Natural killer cell (primary cell): ENCODE measurements at regions not wholly inside any gene's neighbourhood (a gene's known extent, or its start where the extent isn't known, plus 50 kb on each side); places are given as distances from the start of the nearest gene placed in this dataset.

ENCODE experiments used
- ATAC-seq, 3 donors: fragments of 150-1000 bp in 2 of 3; fragments of 200-7000 bp in 1 of 3; cut with Tn5 transposase; 1 replicate in 1 of 3; 2 replicates in 2 of 3; pipeline ENCODE4 v1.10.0; 2021; ENCODE audit warnings: mild to moderate bottlenecking in 2 of 3, moderate library complexity in 2 of 3
- DNase-seq, 2 donors: peaks; one replicate each; pipeline versions ENCODE4 v3.0.0 to v3.0.0-alpha.2; 2013 to 2021; ENCODE audit warnings: mixed read lengths in 1 of 2
- H3K27ac ChIP-seq: one replicate; pipeline ENCODE4 v1.5.1; 2013; ENCODE audit warnings: mild to moderate bottlenecking, low read length
- H3K27me3 ChIP-seq: one replicate; pipeline ENCODE4 v1.6.1; 2013; ENCODE audit warnings: low read length; ENCODE audit not compliant: control insufficient read depth, insufficient read depth
- H3K36me3 ChIP-seq: one replicate; pipeline ENCODE4 v1.6.1; 2013; ENCODE audit warnings: low read length; ENCODE audit not compliant: control insufficient read depth, insufficient read depth
- H3K4me1 ChIP-seq: one replicate; pipeline ENCODE4 v1.6.1; 2013; ENCODE audit warnings: low read length; ENCODE audit not compliant: control insufficient read depth, insufficient read depth
- H3K4me3 ChIP-seq: one replicate; pipeline ENCODE4 v1.5.1; 2013; ENCODE audit warnings: low read length
- H3K9me3 ChIP-seq: one replicate; pipeline ENCODE4 v1.6.1; 2013; ENCODE audit warnings: low read length; ENCODE audit not compliant: control insufficient read depth, insufficient read depth
- H3K27ac Mint-ChIP-seq, 2 donors: one replicate each; pipeline ENCODE4 v1.8.0; 2022; ENCODE audit warnings: mild to moderate bottlenecking in 2 of 2, mixed read lengths in 2 of 2, moderate library complexity in 1 of 2
- H3K27me3 Mint-ChIP-seq, 2 donors: one replicate each; pipeline ENCODE4 v1.8.0; 2022; ENCODE audit warnings: low read depth in 2 of 2, mixed read lengths in 2 of 2
- H3K36me3 Mint-ChIP-seq: one replicate; pipeline ENCODE4 v1.8.0; 2022; ENCODE audit warnings: mixed read lengths
- H3K4me1 Mint-ChIP-seq, 2 donors: one replicate each; pipeline ENCODE4 v1.8.0; 2022; ENCODE audit warnings: mixed read lengths in 2 of 2
- H3K4me3 Mint-ChIP-seq: one replicate; pipeline ENCODE4 v1.8.0; 2022; ENCODE audit warnings: mild to moderate bottlenecking, moderate library complexity, mixed read lengths
- H3K9me3 Mint-ChIP-seq, 2 donors: one replicate each; pipeline ENCODE4 v1.8.0; 2022; ENCODE audit warnings: mixed read lengths in 2 of 2
- CTCF ChIP-seq: fragments of 200-600 bp; IDR thresholded peaks from one replicate; pipeline ENCODE4 v1.8.0; 2022; ENCODE audit warnings: antibody characterized with exemption
- WGBS: methylation state at CpG from one replicate; pipeline ENCODE4 v1.1.7; 2013; ENCODE audit warnings: missing lambda C conversion rate; ENCODE audit not compliant: insufficient coverage; 5-methylcytosine and 5-hydroxymethylcytosine counted together
- intact Hi-C: fragments of 100-400 bp; cut with micrococcal nuclease; formaldehyde crosslinking; loops from one replicate; pipeline ENCODE4 v1.14.2; 2022

GRCh38 chr1:81172483-81172882 lies 628.3 kb upstream of the ADGRL2 start:
- DNase-seq = no peak

GRCh38 chr1:81170721-81171120 lies 630.0 kb upstream of the ADGRL2 start:
- TF ChIP-seq CTCF = no peak

More at GRCh38 chr1:81172483-81172882, 628.3 kb upstream of the ADGRL2 start:
- no peak for ATAC-seq
- no peak overlapping the region for H3K27ac Mint-ChIP-seq
- Histone ChIP-seq H3K4me3 (no peak overlapping the region), H3K27ac (no peak overlapping the region), H3K9me3 (peaks cover 14% of the 10 kb centered on the region), H3K4me1 (no peaks in the 10 kb centered on the region), H3K27me3 (no peaks in the 10 kb centered on the region), H3K36me3 (no peaks in the 10 kb centered on the region)
- WGBS = no CpG with 5 or more reads among the region's 2 CpGs
- intact Hi-C loops = no loop called here
- H3K36me3 Mint-ChIP-seq = peaks cover 4% of the 10 kb centered on the region
- H3K4me3 Mint-ChIP-seq = no peak overlapping the region
- no peaks in the 10 kb centered on the region for H3K4me1 Mint-ChIP-seq
- no peak for TF ChIP-seq CTCF
- H3K27me3 Mint-ChIP-seq = no peaks in the 10 kb centered on the region
- peaks cover 7 to 11% of the 10 kb centered on the region in 2 donors for H3K9me3 Mint-ChIP-seq

GRCh38 chr1:81165963-81166362 lies 634.8 kb upstream of the ADGRL2 start:
- no peak for DNase-seq
- Mint-ChIP-seq H3K4me3 (no peak overlapping the region), H3K9me3 (peaks cover 15 to 20% of the 10 kb centered on the region in 2 donors), H3K27me3 (no peaks in the 10 kb centered on the region), H3K36me3 (peaks cover 6% of the 10 kb centered on the region), H3K27ac (no peak overlapping the region), H3K4me1 (no peaks in the 10 kb centered on the region)
- Histone ChIP-seq H3K27ac (no peak overlapping the region), H3K4me1 (no peaks in the 10 kb centered on the region), H3K4me3 (no peak overlapping the region), H3K27me3 (no peaks in the 10 kb centered on the region), H3K9me3 (peaks cover under 1% of the 10 kb centered on the region), H3K36me3 (no peaks in the 10 kb centered on the region)
- WGBS = 80% methylated on average over 1 of the region's 2 CpGs
- intact Hi-C loops = no loop called here
- no peak for TF ChIP-seq CTCF
- no peak for ATAC-seq

More at GRCh38 chr1:81170721-81171120, 630.0 kb upstream of the ADGRL2 start:
- Mint-ChIP-seq H3K27me3 (no peaks in the 10 kb centered on the region), H3K4me1 (no peaks in the 10 kb centered on the region), H3K36me3 (peaks cover 6% of the 10 kb centered on the region), H3K9me3 (peaks cover 11 to 15% of the 10 kb centered on the region in 2 donors), H3K27ac (no peak overlapping the region), H3K4me3 (no peak overlapping the region)
- H3K27me3 ChIP-seq = no peaks in the 10 kb centered on the region
- DNase-seq = no peak
- WGBS = 90% methylated on average over 1 of the region's 2 CpGs
- no peak for ATAC-seq
- no peaks in the 10 kb centered on the region for H3K36me3 ChIP-seq
- intact Hi-C loops = no loop called here
- H3K27ac ChIP-seq = no peak overlapping the region
- H3K4me3 ChIP-seq = no peak overlapping the region
- H3K4me1 ChIP-seq = no peaks in the 10 kb centered on the region
- peaks cover 14% of the 10 kb centered on the region for H3K9me3 ChIP-seq

- Mint-ChIP-seq H3K36me3 (no peaks in the 10 kb centered on the region), H3K4me3 (no peak overlapping the region), H3K4me1 (no peaks in the 10 kb centered on the region), H3K27me3 (no peaks in the 10 kb centered on the region), H3K27ac (no peak overlapping the region), H3K9me3 (peaks cover 13 to 18% of the 10 kb centered on the region in 2 donors)
- WGBS = 96% methylated on average over 3 of the region's 3 CpGs
- no peaks in the 10 kb centered on the region for H3K36me3 ChIP-seq
- no peaks in the 10 kb centered on the region for H3K27me3 ChIP-seq
- H3K9me3 ChIP-seq = peaks cover 7% of the 10 kb centered on the region
- DNase-seq (no peak), ATAC-seq (no peak)
- intact Hi-C loops = no loop called here
- H3K4me3 ChIP-seq = no peak overlapping the region
- no peaks in the 10 kb centered on the region for H3K4me1 ChIP-seq
- TF ChIP-seq CTCF = no peak
- H3K27ac ChIP-seq = no peak overlapping the region
Observed at GRCh38 chr1:81160696-81161095, 640.0 kb upstream of the ADGRL2 start.
